ENCODE measurements at regions not wholly inside any gene's neighbourhood (a gene's known extent, or its start where the extent isn't known, plus 50 kb on each side); places are given as distances from the start of the nearest gene placed in this dataset.

GRCh38 chr14:65223636-65224035, 121.3 kb upstream of the MAX start:
- Histone ChIP-seq H3K27ac (replicated peaks in 1 of 4) (no peak overlapping the region), H3K36me3 (no peaks in the 10 kb centered on the region), H3K4me3 (no peak overlapping the region), H3K4me1 (peaks cover 0 to 4% (median 0%) of the 10 kb centered on the region in 4 donors), H3K27me3 (no peaks in the 10 kb centered on the region), H3K9me3 (no peaks in the 10 kb centered on the region)
- intact Hi-C loops (cut with DNase I), result loop anchor here (10.0 kb wide), 1 partner anchor 191 kb away; the partner anchor contains the start of gene FUT8
- TF ChIP-seq EP300 (IDR thresholded peaks at IDR 0.05) (no peak), POLR2A (IDR thresholded peaks at IDR 0.05; ENCODE audit: low read depth) (no peak), CTCF (IDR thresholded peaks at IDR 0.05) (no peak), POLR2AphosphoS5 (IDR thresholded peaks at IDR 0.05) (no peak)
- WGBS, result 100% methylated on average over 5 of the region's 5 CpGs
- no peak for DNase-seq (ENCODE audit: extremely low spot score)

GRCh38 chr14:65224799-65225198, 122.5 kb upstream of the MAX start:
- TF ChIP-seq POLR2A (IDR thresholded peaks at IDR 0.05; ENCODE audit: low read depth) (no peak), EP300 (IDR thresholded peaks at IDR 0.05) (no peak), CTCF (IDR thresholded peaks at IDR 0.05) (no peak), POLR2AphosphoS5 (IDR thresholded peaks at IDR 0.05) (no peak)
- Histone ChIP-seq H3K36me3 (no peaks in the 10 kb centered on the region), H3K9me3 (no peaks in the 10 kb centered on the region), H3K4me3 (no peak overlapping the region), H3K27me3 (no peaks in the 10 kb centered on the region), H3K4me1 (peaks cover 4 to 8% (median 6%) of the 10 kb centered on the region in 4 donors), H3K27ac (replicated peaks in 1 of 4) (no peak overlapping the region)
- DNase-seq (ENCODE audit: extremely low spot score), result no peak
- intact Hi-C loops (cut with DNase I), result loop anchor here (10.0 kb wide), 1 partner anchor 190 kb away; the partner anchor contains the start of gene FUT8
- 23% methylated on average over 1 of the region's 1 CpG for WGBS

- Histone ChIP-seq H3K36me3 (no peaks in the 10 kb centered on the region), H3K4me3 (no peak overlapping the region), H3K4me1 (peaks cover 4 to 10% (median 8%) of the 10 kb centered on the region in 4 donors), H3K9me3 (no peaks in the 10 kb centered on the region), H3K27me3 (no peaks in the 10 kb centered on the region), H3K27ac (replicated peaks in 1 of 4) (no peak overlapping the region)
- intact Hi-C loops (cut with DNase I), result loop anchor here (10.0 kb wide), 1 partner anchor 189 kb away; the partner anchor contains the start of gene FUT8
- TF ChIP-seq EP300 (IDR thresholded peaks at IDR 0.05) (no peak), POLR2A (IDR thresholded peaks at IDR 0.05; ENCODE audit: low read depth) (no peak), POLR2AphosphoS5 (IDR thresholded peaks at IDR 0.05) (no peak), CTCF (IDR thresholded peaks at IDR 0.05) (no peak)
- DNase-seq (ENCODE audit: extremely low spot score), result no peak
- WGBS, result 83% methylated on average over 7 of the region's 9 CpGs
Measured at GRCh38 chr14:65225299-65226159, 123.2 kb upstream of the MAX start.

- no peak for DNase-seq (ENCODE audit: extremely low spot score)
- no peaks in the 10 kb centered on the region for H3K36me3 ChIP-seq
- H3K9me3 ChIP-seq, result no peaks in the 10 kb centered on the region
- no peak for TF ChIP-seq CTCF (IDR thresholded peaks at IDR 0.05)
- no peak for TF ChIP-seq POLR2AphosphoS5 (IDR thresholded peaks at IDR 0.05)
- no peak for TF ChIP-seq EP300 (IDR thresholded peaks at IDR 0.05)
- no peak for TF ChIP-seq POLR2A (IDR thresholded peaks at IDR 0.05; ENCODE audit: low read depth)
- no peak overlapping the region for H3K4me3 ChIP-seq
- H3K27ac ChIP-seq (replicated peaks in 1 of 4), result no peak overlapping the region
- H3K4me1 ChIP-seq, result peaks cover 8 to 10% (median 8%) of the 10 kb centered on the region in 4 donors
- intact Hi-C loops (cut with DNase I), result loop anchor here (10.0 kb wide), 1 partner anchor 188 kb away; the partner anchor contains the start of gene FUT8
- WGBS, result 88% methylated on average over 7 of the region's 7 CpGs
- no peaks in the 10 kb centered on the region for H3K27me3 ChIP-seq
Measured at GRCh38 chr14:65226824-65227604, 124.7 kb upstream of the MAX start.

Data from esophagus muscularis mucosa (tissue), 4 donors.